ENCODE measurements at regions not wholly inside any gene's neighbourhood (a gene's known extent, or its start where the extent isn't known, plus 50 kb on each side); places are given as distances from the start of the nearest gene placed in this dataset.

DNA sequence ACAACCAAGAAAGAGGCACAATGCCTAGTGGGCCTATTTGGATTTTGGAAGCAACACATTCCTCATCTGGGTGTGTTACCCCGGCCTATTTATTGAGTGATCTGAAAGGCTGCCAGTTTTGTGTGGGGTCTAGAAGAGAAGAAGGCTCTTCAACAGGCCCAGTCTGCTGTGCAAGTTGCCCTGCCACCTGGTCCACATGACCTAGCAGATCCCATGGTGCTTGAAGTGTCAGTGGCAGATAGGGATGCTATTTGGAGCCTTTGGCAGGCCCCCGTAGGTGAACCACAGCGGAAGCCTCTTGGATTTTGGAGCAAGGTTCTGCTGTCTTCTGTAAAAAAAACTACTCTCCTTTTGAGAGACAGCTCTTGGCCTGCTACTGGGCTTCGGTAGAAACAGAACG is 820.1 kb downstream of the TMTC2 start:
- no peak for TF ChIP-seq CTCF (IDR thresholded peaks at IDR 0.05; ENCODE audit: low read depth, low read length)
- no peak for TF ChIP-seq EZH2phosphoT487 (IDR thresholded peaks at IDR 0.05; ENCODE audit: low read depth)
